GM21619 (cell line): ENCODE measurements at regions not wholly inside any gene's neighbourhood (a gene's known extent, or its start where the extent isn't known, plus 50 kb on each side); places are given as distances from the start of the nearest gene placed in this dataset.
A peak's percentile ranks its signal among the peaks of the same experiment; 100 is the strongest.
"Not testable (repeated sequence)": the region's sequence is repeated elsewhere in the genome, so short reads cannot be mapped to it uniquely, and the experiment has no call there.

Experiments used
- ATAC-seq: cut with Tn5 transposase; IDR thresholded peaks from one replicate; pipeline ENCODE4 v1.9.1; 2021; ENCODE audit not compliant: unreplicated experiment

DNA sequence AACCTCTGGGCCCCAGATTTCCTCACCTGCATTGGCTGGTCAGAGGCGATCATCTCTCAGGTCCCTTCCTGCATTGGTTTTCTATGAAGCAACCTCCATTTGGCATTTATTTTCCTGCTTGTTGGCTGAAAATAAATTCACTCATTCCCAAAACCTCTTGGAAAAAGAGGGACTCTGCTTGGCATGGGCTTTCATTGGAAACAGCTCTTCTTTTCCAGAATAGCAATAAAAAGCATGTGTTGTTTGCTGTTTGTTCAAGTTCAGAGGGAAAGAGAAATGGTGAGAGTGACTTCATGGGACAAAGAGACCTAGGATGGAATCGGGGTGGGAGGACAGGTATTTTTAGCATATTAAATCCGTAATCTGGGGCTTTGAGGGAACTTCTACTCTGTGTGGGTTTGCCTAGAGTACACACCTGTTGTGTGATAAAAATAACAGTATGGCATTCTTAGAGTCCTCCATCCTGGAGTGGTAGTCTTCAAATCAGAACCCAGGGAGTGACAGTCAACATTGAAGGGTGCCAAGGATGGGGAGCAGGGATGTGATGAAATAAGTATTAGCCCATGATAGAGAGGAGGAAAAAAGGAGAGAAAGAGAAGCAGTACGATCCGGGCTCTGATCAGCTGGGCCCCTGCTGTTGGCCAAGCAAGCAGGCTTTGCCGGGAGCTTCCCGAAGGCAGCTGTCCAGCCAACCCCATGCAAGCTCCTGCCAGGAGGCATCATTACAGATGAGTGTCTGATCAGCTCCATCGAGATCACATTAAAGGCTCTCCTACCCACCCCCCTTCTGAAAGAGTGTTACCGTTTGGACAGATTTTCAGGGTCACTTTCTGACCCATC is 131.9 kb upstream of the NFIA start:
- ATAC-seq = no peak

DNA sequence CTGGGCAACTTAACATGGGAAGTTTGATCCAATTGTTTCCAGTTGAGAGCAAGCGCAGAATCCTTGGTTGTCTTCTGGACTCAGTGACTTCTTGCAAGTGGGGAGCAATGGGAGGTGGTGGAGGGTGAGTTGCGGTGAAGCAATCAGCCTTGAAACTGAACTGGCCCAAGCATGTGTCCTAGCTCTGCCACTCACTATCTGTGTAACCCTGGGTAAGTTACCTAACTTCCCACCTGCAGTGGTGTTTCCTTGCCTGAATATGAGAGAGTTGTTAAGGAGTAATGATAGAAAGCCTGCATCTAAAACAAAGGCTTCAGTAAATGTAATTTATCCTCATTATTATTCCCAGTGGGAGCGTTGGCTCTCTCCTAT is 132.5 kb upstream of the NFIA start:
- no peak for ATAC-seq

DNA sequence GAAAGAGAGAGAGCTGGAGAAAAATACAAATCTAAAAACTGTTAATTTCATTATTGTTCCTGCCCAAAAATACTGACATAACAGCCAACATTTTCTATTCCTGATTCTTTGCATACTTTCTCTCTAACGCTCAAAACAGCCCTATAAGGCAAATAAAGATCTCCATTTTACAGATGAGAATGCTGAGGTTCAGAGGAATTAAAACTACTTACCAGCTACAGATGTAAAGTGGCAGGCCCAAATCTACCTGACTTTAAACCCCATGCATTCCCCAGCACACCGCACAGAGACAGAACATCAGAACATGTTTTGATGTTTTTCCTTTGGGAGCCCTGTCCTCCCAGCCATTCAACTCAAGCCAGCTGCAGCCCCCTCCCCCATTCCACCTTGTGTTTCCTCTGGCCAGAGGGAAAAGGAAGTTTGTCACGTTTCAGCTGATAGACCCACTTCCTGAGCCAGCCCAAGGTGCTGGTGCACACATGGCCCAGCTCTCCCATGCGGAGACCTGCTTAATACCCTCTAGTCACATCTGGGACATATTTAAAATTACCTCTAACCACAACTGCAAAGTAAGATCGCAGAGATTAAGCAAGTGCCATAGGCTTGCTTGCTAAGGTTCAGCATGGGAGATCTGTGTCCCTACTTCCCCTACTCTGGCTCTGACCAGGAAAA is 133.1 kb upstream of the NFIA start:
- no peak for ATAC-seq

DNA sequence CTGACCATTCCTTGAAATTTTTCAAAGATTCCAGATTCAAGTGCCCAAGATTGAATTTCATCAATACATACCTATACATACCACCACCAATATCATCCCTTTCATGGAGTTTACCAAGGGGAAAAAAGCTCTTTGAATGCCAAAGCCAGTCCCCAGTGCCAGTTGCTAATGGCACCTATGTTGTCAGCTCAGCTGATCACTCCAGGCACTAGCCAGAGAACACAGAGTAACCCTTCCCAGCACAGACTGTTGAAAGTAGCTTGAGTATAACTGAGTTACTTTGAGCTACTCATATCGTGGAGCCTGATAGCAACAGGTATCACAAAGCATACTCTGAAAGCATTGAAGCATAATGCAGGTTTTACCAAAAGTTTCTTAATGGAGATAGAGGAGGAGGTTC is 133.9 kb upstream of the NFIA start:
- no peak for ATAC-seq

DNA sequence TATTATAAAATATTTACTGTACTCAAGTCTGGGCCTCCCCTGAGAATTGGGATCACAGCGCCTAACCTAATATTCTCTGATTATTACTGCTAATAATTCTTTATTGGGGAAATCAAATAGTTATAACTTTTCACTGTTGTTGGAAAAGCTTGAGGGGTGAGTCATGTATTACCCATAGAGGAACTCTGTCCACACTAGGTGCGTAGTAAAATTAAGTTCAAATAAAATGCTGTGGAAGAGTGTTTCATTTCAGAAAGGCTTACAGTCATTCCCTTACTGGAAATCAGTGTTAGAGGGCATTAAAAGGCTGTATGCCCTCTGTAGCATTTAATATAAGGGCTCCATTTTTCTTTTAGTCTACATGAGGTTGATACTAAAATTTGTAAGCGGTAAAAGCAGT is 135.0 kb upstream of the NFIA start:
- no peak for ATAC-seq

DNA sequence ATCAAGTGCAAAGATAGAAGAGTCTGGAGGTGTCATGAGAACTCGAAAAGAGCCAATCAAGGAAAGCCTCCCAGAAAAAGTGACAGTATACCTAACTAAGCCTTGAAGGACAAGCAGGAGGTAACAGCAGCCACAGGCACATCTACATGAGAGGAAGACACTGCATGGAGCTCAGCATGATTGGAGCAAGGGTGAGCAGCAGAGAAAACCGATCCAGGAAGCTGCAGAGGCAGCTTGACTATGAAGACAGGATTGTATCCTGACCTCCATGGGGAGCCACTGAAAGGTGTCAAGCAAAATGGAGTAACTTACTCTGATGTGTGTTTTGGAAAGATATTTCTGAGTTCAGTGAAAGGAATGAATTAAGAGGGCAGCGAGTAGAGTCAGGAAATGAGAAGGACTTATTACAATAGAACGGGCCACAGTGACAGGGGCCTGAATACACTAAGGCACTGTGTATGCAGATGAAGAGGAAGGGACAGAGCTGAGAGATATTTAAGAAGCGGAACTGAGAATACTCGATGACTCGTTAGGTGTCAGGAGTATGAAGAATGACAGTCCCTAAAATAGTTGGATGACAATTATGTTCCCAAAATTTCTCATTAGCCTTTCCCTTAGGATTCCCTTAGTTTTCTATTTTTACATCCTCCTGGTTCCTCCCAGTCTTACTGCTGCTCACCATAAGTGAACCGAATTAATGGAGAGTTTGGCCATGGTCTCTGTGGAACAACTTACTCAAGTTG is 139.3 kb upstream of the NFIA start:
- peak; percentile 73 for ATAC-seq

DNA sequence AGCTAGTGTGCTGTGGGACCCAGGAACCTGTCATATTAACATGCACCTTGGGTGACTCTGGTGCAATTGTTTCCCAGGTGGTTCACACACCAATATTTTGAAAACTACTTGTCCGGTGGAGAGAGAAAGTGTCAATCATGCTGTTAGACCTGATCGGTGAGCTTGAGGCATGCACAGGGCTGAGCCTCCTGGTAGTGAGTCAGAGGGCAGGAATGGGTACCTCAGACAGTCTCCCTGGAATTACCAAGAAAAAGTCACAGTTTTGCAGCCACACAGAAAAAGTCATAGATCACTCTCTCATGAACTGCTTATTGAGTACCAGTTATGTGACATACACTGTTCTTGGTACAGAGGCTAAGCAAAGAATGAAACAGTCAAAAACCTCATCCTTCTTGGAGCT is 140.1 kb upstream of the NFIA start:
- no peak for ATAC-seq

DNA sequence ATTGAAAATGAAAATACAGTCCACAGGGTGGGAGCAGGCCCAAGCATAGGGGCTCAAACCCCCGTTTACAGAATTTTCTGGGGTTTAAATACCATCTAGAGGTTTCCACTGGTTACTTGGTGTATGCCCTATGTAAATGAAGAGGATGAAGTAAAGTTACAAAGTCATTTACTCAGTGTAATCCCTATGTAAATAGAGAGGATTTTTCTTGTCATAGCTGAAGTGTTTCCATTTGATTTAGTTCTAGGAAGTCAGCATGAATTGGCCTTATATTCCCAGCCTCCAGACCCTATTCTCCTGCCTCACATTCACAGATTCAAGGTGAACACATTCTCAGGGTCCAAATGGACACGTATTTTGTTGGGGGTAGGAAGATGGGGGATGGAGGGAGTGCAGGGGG is 141.7 kb upstream of the NFIA start:
- ATAC-seq = not testable (repeated sequence)

DNA sequence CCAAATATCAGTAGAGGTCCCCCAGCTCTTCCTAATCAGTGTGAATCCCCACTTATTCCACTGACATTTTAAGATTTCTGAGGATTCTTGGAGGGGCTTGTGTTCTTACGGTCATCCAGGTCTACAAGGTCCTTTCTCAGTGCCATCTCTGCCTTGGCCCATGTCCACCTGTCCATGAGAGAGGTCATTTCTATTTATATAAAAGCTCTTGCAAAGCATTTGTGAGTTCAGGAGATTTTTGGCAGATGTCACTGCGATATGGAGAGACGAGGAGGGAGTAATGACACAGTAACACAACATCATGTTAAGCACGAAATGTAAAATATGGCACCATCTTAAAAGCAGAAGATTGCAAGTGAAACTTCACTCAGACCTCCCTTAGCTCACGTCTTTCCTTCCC is 144.6 kb upstream of the NFIA start:
- ATAC-seq = no peak

DNA sequence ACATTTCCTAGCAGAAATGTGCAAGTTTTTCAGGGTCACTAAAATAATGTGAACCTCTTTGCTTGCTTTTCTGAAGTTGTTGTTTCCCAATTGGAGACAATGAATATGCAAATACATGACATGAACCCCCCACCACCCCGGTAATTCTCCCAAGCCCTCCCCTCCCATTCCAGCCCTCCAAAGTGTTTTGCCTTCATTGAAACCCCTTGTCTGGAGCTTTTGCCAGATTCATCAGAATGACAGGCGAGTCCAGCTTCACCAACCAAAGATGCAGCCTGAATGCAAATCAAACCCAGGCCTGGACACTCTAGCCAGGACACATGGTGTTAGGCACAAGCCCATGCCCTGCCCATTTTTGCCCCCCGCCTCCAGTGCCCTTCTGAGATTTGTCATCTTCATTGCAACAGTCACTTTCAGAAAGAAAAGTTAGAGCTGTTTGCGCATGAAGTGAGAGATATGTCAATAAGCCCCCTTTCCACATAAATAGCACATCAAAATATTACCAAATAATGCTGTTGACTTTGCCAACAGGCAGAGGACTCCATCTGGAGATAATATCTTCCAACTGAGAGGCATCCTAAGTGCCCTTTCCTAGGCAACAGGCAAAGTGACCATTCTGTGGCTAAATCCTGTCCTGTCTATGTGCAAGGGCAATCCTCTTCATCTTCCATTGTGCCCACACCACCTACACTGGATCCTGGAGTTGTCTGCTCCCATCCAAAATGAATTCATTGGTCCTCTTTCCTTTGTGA is 145.6 kb upstream of the NFIA start:
- ATAC-seq = no peak

DNA sequence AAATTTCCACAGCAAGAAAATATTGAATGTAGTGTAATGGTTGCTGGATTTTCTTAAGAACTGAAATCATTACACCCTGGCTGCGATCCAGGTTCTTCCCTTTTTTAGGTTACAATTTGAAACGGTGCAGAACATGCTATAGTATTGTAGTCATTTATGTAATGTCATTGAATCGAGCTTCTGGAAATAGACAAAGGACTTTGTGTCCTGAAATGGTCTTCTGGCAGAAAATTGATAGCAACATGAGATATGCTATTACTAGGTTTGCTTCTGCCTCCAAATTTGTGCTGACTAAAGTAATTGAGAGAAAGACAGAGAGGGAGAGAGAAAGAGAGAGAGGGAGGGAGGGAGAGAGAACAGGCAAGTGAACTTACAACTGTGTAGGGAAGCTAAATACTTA is 146.2 kb upstream of the NFIA start:
- no peak for ATAC-seq

DNA sequence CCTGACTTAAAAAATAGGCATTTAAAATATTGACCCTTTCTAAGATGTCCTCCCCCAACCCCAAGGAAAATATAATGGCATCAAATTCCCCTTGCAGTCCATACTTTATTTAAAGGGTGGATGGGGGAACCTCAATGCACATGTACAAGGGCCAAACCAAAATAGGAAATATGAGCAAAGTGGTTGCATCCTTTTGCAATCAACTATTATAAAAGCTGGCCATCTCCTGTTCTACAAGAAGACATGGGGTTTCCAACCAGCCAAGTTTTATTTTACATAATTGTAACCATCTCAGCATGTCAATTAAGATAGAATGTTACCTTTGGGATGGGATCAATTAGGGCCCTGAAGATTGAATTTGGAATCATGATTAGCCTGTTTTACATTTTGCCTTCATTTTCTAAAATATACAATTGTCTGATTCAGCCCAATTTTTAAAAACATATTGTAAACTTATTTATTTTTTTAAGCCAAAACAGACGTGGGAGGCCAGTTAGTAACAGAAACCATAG is 146.7 kb upstream of the NFIA start:
- ATAC-seq = no peak

DNA sequence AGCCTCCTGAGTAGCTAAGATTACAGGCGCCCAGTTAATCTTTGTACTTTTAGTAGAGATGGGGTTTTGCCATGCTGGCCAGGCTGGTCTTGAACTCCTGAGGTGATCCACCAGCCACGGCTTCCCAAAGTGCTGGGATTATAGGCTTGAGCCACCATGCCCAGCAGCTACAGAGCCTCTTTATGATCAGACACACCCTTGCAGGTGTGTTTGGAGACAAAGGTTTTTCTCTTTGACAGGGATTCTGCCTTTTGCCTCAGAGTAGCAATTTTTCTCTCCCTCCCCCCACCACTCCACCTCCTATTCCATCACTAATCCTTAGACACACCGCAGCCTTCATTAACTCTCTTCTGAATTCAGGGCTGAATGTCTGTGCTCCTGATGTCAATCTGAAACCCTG is 152.2 kb upstream of the NFIA start:
- no peak for ATAC-seq

DNA sequence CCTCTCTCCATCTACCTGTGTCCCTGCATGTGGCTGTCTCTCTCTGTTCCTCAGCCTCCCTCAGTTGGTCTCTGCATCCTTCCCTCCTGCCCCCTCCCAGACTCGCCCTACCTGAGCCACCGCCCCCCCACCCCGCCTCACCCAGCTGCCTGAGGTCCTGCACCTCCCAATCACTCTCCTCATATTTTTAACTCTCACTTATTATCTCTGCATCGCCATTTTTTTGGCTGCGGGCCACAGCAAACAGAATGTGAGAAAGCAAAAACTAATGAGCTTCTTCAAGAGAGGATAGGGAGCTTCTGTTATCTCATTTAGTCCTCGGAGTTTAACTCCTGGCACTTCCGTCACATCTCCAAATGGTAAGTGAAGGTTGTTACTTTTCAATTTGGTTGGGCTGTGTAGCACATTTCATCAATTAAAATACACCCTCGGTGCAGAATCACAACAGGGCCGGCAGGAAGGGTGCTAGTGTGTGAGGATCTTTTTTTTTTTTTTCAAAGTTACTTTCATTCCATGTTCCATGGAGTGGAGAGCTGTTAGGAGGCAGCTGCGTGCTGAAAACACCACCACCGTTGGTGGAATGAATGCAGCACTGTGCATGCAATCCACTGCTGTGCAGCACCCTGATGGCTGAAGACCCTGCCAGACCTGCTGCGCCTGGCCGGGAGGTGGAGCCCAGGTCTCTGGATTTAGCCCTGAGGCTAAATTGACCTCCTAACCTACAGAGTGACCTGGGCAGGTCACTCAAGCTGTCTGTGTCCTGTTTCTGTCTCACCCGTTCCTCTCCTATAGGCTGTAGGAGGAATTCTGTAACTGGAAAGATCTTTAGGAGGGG is 157.2 kb upstream of the NFIA start:
- no peak for ATAC-seq

DNA sequence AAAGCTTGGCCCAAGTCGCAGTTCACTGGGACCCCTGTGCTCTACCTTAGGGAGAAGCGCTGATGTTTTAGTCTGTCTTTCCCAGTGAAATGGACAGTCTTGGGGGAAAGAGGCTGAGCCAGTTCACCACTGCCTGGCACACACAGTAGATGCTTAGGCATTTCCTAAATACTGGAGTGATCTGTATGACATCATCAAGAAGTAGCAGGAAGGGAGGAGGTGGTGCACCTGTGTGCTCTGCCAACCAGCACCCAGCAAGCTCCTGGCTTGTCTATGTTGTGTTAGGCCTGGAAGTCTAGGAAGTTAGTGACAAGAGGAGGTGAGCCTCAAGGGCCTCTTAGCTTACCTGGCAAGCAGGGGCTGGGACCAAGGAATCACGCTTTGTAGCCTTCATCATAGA is 158.2 kb upstream of the NFIA start:
- ATAC-seq = no peak

DNA sequence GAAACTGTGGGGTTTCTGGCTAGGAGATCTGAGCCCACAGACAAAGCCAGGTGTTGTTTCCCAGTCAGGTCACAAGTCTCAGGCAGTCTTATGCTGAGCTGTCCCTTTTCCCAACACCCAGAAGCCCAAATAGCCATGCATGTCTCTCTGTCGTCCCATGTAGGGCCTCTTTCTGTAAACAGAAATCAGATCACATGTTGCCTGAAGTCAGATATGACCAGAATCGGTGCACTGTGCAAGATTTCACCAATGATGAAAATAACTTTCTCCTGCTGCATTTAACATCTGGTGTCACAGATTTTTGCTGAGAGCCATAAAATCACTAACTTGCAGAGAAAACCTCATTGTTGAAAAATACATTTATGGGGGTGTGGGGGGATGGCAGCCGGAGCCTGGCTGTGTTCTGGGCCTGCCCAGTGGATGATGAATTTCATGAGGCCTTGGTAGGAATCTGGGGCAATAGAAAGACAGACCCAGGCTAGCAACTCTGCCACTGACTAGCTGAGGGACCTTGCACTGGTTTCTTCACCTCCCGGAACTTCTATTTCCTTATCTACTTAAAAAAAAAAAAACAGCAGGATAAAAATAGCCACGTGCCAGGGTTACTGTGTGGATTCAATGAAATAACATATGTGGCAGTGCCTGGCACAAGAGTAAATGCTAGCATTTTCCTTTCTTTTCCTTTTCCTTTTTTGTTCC is 158.8 kb upstream of the NFIA start:
- ATAC-seq = no peak

DNA sequence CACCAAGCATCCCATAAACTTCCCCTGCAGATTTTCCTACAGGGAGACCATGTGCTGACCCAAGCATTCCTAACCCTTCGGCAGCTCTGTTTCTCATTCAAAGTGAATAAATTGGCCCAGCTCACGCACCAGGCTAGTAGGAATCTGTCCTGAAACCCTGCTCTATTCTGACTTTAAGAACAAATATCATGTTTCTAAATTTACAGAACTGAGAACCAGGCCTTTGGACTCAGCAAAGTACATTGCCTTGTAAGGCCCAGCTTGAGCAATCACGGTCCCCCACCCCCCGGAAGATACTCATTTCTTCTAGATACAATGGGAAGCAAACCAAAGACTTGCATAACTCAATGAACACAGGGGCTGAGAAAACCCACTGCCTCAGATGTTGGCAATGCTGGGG is 160.1 kb upstream of the NFIA start:
- ATAC-seq = no peak

DNA sequence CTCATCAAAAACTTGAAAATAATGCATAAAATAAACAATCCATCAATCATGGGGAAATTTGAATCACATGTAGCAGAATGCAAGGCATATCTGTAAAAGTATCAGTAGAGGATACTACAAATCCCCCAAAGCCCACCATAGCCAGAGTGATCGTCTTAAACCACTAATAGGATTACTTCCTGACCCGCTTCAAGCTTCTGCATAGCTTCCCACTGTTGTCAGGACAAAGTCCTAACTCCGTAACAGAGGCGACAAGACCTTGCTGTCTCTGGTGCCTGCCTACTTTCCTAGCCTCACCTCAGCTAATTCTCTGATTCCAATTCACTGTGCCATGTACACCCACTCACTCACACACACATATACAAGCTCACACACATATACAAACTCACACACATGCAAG is 161.2 kb upstream of the NFIA start:
- ATAC-seq = no peak

DNA sequence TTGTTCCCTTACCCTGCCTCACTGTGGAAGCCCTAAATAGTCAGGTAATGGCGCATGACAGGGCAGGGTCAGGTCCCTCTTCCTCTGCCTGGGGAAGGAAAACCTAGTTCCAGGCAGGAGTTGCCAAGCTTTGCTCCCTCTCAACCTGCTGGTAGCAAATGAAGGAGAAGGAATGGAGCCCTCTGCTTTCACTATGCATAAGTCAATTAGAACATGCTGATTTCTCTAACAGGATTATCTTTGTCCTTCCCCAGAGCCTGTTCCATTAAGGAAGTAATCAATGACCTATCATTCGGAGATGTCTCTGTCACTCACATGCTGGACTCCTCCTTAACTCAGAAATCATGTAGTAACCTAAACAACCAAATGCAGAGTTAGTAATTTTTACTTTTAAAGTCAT is 161.8 kb upstream of the NFIA start:
- no peak for ATAC-seq

DNA sequence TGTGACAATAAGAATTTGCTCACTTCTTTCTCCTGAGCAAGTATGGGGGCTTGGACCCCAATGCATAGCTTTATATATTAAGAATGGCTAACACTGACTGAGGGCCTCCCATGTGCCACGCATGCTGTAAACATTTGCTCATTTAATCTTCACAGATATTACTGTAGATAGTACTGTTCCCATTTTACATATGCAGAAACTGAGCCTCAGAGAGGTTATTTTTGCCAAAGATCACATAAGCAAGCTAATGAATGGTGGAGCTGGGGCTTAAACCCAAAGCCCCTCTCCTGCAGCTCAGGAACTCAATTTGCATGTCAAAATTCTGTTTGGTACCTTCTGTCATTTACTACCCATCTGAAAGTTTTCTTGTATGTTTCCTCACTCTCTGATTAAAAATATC is 163.5 kb upstream of the NFIA start:
- no peak for ATAC-seq
